HT-29 (cell line): ENCODE measurements at regions not wholly inside any gene's neighbourhood (a gene's known extent, or its start where the extent isn't known, plus 50 kb on each side); places are given as distances from the start of the nearest gene placed in this dataset.

Source experiments
- DNase-seq: peaks from one replicate; pipeline ENCODE4 v3.0.0-alpha.2; 2015; ENCODE audit warnings: low spot score

DNA sequence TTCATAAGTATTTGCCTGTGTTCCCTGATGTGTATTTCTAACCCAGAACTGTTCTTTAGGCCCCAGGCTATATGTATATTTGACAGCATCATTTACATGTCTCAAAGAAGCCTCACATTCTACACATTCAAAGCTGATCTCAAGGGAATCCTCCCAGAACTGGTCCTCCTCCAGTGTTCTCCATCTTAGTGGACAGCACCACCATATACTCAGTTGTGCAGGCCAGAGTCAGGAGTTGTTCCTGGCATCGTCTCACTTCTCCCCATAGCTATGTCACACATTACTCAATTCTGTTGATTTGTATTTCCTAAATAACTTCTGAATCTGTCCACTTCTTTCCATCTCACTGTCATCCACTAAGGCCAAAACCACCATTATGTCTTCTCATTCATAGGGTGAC lies 82.8 kb upstream of the TRPC3 start:
- DNase-seq, result no peak

DNA sequence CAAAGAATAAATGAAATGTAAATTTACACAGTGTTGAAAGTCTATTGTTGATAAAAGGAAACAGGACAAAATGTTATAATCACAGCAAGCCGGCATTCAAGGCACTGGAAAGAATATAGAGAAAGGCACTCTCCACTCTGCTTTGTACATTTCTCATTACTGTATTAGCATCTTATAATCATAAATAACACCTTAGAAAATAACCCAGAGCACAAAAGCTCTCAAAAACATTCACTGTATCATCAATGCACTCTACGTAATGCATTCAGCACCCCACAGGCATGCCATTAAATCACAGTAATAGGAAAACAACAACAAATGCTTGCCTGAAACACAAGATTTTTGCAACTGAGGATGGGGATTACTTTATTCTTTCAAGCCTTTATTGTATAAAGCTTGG lies 75.3 kb upstream of the TRPC3 start:
- DNase-seq, result no peak

DNA sequence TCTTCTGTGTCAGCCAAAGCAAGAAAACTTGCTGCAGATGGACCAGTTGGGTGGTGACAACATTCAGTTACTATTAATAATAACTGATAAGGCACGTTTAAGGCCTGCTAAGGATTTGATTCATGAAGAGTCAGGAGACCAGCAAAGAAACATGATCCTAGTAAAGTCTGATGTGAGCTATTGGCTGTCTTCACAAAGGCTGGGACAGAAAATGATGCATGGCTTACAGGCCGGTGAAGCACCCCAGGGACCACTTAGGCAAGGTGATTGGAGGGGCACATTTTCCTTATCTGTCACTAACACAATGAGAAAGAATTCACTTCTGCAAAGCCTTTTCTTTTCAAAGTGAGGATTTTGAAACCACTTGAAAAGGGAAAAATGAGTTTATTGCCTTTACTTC lies 65.4 kb upstream of the TRPC3 start:
- no peak for DNase-seq

DNA sequence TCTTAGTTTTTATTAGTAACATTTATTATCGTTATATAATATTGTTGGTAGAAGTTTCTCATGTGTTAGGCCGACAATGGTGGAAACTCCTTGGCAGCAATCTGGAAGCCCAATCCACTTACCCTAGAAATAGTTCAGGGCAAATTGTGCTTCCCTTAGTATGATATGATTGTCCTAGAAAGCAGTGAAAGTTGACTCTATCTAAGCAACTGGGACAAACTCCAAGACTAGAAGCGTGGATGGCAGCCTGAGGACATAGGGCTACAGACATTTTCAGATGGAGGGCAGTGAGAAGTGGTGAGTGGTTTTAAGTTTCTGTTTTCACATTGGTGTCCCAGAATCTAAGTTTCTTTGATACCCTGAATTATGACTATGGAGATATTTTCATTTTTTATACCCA lies 63.3 kb upstream of the TRPC3 start:
- no peak for DNase-seq

DNA sequence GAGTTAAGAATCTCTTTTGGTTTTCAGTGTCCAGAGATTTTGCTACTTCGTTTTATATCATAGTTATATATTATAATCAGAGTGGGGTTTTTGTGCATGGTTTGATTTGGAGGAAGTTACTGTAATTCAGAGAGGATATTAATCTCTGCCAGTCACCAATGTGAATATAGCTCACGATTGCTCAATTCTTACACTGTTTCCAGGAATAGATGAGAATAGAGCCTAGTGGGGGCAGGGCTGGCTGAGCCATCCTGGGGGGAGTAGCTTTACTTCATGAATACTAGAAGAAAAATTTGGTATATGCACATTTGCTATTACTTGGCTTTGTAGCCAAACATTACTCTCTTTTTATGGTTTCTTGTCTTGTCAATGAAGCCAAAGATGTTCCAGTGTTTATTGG lies 60.9 kb upstream of the TRPC3 start:
- DNase-seq, result no peak

DNA sequence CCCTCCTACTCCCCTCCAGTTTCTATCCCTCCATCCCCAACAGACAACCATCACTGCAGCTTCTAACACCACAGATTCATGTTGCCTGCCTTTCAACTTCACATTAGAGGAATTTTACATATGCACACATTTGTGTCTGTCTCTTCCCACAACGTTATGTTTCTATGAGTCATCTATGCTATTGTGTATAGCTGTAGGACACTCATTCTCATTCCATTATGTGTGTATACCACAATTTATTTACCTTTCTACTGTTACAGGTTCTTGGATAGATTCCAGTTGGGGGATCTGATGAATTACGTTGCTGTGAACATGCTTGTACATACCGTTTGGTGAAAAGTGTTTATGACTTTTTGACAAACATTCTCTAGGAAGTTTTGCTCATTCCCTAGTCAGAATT lies 58.8 kb upstream of the TRPC3 start:
- no peak for DNase-seq

DNA sequence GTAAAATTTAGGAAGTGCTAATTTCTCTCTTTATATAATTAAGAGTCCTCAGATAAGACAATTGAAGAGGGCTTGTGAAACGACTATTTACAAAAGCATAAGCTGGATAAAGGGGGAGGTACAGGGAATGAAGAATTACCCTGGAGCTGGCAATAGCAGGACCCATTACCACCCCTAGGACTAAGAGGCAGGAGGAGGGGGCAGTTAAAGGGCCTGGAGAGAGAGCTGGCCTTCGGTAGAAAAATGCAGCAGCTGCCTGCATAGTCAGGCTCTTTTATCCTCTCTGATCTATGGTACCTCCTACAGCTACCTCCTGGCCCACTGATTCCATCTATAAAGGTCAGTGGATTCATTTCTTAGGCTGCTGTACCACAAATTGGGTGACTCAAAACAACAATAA lies 57.7 kb upstream of the TRPC3 start:
- DNase-seq, result no peak

DNA sequence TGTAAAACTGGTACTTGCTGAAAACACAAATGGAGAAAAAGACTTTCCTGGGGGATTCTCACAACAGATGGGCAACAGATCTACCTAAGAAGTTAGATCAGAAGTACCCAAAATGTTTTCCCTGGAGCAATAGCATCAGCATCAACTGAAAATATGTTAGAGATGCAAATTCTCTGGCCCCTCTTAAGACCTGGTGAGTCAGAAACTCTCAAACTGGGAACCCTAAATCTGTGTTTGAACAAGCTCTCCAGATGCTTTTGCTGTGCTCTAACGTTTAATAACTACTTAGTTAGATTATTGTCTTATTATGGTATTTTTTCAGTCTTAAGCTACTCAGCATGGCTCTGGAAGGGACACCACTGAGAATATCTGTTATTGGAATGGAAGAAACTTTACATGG lies 55.2 kb upstream of the TRPC3 start:
- DNase-seq, result no peak

DNA sequence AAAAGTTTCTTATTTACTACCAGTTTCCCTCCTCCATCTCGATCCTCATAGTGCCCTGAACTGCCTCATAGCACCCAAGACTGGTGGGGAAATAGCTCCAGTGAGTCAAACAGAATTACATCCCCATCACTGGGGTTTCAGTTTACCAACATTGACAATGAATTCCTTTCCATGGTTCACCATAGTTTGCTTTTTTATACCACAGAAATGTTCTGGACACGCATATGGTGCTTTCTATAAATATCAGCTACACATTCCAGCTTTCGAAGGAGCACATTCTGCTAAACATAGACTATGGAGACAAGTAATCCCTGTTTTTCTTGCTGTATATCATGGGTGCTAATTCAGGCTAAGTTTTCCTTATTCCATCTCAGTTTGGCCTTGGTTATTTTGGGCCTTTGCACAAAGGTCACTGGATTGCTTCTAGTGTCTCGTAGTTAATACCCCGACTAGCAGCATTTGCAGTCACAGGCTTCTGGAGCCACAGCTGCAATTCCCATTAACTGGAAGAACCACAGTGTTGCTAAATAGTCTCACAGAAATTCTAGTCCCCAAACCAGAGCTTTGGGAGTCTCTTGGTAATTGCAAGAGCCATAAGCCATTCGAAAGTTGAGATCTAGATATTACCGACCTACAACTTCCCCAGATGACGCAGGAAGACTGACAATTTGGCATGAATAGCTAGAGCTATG lies 53.4 kb upstream of the TRPC3 start:
- no peak for DNase-seq

DNA sequence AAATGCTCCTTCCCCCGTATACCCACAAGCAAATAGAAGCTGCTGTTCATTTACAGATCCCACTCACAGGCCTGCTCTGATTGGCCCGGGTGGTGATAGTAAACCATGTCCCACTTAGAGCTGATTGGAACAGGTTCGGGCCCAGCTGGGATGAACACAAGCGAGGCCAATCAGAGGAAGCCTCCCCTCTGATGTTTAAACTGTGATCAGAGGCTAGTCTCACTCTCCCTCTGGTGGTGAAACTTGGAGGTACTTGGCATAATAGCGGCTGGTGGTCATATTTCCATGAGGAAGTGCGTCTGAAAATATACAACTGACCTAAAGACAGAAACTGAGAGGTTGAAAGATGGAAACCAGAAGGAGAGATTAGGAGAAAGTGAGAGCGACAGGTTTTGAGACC lies 51.5 kb upstream of the TRPC3 start:
- DNase-seq, result peak; percentile 83
